Stimulated activated CD4-positive, alpha-beta T cell treated with anti-CD3 and anti-CD28 coated beads, Interleukin-1b, Interleukin-23, amount 100 ng/mL, for 1 hour (primary cell): ENCODE measurements at regions not wholly inside any gene's neighbourhood (a gene's known extent, or its start where the extent isn't known, plus 50 kb on each side); places are given as distances from the start of the nearest gene placed in this dataset.
"Not testable (repeated sequence)": the region's sequence is repeated elsewhere in the genome, so short reads cannot be mapped to it uniquely, and the experiment has no call there.

Source experiments
- DNase-seq, 2 donors: peaks; one replicate each; pipeline ENCODE4 v3.0.0-alpha.2; 2020; ENCODE audit warnings: low read depth in 2 of 2

DNA sequence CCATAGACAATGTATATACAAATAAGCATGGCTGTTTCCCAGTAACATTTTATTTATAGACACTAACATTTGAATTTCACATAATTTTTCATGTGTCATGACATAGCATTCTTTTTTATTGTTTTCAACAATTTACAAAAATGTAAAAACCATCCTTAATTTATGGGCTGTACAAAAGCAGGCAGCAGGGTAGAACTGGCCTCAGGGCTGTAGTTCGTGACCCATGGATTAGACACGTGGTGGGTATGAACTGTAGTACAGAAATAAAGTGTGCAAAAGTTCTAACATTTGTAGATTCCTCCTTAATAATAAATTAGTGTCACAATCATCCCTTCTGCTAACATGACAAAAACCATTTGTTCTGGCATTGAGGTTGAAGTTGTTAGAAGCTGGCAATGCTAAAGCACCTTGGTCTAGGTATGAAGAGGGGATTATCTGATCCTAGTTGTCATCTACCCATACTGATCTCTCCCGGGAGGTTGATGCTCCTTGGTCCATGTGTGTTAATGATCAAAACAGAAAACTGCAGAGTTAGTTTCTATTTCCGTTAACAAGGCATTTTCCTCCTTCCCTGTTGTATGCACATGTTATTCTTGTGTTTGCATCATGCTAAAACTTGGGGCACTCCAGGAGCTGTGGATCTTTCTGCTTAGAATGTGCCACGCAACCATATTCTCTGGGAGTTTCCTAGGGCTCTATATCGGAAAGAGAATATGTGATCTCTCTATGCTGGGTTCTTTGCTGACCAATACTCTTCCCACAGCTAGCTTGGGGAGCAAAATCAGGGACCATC is 917.6 kb downstream of the TLE1 start:
- DNase-seq, result no peak

DNA sequence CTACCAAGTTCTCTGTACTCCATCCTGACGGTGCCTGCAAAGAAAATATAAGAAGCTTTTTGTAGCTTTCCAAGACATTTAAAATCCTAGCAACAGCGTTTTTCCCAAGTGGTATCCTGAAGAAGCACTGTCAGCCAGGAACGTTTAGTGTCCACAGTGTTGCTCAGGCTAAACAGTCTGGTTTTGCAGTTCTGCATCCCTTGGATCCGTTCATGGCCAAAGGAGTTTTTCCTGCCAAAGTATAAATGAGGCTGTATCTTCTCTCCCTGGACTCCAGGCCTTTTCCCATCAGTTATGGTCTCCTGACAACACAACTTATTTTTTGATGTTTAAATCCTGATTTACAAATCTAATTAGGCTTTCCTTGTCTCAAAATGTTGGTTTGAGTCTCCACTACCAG is 925.8 kb downstream of the TLE1 start:
- DNase-seq, result no peak

DNA sequence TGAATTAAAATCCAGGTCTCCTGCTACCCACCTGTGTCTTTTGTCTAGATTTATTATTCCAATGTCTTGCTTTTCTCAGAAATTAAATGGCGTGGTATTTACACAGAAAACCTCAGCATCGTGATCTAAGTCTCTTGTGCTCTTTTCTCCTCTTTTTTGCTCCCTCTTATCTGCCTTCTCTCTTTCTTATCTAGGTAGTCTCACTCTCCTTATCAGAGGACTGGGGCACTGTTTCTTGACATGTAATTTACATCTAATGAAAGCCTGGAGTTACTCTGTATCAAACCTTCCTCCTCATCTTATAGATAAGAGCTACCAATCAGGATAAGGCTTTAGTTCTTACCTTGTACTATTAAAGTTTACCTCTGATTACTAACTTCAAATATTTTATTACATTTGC is 933.8 kb downstream of the TLE1 start:
- no peak for DNase-seq

DNA sequence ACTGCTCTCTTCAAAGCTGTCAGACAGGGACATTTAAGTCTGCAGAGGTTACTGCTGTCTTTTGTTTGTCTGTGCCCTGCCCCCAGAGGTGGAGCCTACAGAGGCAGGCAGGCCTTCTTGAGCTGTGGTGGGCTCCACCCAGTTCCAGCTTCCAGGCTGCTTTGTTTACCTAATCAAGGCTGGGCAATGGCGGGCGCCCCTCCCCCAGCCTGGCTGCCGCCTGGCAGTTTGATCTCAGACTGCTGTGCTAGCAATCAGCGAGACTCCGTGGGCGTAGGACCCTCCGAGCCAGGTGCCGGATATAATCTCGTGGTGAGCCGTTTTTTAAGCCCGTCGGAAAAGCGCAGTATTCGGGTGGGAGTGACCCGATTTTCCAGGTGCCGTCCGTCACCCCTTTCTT is 942.3 kb downstream of the TLE1 start:
- not testable (repeated sequence) for DNase-seq

DNA sequence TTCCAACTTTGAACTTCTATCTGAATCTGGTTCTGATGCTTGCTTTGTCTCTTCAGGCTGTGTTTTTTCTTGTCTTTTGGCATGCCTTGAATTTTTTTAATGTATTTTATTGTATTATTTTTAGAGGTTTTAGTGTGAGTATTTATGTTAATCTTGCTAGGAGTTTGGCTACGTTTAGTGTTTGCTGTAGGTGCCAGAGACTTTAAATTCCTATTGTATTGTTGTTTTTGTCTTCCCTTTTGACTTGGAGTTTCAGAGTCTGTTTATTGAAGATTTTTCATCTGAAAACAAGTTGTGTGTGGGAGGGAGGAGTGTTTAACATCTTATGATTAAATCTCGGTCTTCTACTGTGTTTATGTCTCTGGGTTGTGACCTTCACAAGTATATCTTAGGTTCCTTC is 956.8 kb downstream of the TLE1 start:
- DNase-seq, result no peak

DNA sequence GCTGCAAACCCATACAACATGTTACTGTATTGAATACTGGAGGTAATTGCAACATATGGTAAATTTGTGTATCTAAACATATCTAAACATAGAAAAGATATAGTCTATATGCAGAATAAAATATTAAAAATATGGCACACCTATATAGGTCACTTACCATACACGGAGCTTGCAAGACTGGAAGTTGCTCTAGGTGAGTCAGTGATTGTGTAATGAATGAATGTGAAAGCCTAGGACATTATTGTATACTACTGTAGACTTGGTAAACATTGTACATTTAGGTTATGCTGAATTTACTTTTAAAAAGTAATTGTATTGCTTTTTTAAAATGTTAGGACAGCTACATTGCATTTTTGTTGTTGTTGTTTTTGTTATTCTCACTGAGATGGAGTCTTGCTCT is 968.8 kb downstream of the TLE1 start:
- DNase-seq, result no peak

DNA sequence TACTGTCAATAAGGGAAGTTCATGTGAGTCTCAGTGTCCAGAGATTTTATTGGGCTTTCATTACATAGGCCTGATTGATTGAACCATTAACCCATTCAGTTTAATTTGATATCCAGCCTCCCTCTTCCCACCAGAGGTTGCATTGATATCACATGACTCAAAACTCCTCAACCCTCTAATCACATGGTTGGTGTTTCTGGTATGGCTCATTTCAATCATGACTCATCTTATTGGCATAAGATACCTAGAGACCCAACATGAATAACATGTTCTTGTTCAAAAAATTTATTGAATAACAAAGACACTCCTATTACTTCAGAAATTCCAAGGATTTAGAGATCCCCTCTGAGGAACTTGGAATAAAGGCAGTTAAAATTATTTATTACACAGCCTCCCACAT is 982.2 kb downstream of the TLE1 start:
- DNase-seq, result no peak

DNA sequence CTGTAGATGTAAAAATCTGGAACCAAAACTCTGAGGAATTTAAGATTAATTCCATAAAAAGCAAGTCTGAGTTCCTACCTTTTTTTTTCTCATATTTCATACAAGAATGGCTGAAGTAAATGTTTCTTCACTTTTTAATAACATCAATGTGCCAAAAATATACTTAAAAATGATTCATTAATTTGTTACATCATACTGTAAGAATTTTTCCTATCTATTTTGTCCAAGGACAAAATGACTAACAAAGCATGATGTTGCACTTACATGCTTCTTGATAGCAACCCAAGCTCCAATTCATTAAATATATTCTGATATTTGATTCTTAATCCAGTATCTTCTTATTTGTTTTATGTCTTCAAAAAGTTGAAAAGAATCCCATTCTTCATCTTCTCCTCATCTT is 988.3 kb downstream of the TLE1 start:
- no peak for DNase-seq

DNA sequence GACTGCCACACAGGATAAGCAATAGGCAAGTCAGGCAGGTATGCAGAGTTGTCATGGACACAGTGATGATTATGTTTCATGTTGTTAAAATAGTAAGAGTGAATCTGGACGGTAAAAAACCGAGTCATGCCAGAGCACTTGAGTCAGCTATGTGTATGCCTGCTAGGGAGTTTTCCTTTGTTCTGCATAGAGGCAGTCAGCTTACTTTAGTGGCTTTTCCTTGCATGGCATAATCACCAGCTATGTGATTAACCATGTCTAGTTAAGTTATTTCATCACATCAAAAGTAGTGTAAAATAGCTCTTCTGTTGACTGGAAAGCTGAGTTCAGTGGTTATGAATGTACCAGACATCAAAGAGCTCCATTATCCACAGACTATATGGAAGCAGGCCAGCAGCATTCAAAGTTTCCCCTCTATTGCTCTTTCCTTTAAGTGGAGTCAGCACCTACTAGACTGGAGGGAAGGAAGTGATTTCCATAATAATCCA is 989.8 kb downstream of the TLE1 start:
- DNase-seq, result no peak

DNA sequence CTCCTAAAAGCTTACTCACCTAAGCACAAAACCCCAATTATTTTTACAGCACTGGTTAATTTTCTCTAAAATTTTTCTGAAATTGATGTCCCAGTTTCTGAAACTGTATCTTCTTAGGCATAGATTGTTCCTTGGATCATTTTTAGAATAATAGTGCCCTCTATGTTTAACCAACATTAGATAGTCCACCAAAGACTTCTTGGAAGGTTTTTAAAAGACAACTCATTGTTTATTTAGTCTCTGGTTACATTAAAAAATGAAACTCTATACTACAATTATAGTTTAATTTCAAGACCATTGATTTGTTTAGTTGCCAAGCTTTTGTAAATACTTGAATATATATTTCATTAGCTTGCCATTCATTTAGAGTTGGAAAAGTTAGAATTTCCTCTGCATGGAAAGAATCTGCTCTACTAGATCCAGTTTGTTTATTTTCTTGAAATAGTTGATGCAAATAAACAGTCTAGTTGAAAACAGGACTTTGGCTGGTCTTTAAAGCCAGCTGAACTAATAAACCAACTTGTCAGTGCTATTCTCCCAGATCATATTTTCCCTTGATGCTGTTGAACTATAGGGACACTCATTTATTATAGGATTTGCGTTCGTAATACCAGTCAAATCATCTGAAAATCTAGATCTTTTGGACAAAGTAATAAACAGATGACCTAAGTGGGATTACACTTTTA is 990.5 kb downstream of the TLE1 start:
- no peak for DNase-seq

DNA sequence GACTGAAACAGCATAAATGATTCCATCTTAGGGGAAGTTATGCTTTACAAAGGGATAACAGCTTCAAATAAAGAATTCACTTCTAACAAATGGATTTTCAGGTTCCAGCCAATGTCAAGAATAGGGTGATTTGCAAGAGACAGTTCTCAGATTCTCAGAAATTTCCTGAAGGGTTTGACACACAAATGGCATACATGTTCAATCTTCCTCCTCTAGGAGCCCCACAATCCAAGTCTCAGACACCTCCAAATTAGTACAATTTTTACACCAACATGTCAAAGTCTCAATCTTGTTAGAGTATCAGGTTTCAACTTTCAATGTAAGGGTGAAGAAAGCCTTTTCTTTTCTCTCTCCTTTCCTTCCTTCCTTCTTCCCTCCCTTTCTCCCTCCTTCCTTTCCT is 996.6 kb downstream of the TLE1 start:
- DNase-seq, result no peak

DNA sequence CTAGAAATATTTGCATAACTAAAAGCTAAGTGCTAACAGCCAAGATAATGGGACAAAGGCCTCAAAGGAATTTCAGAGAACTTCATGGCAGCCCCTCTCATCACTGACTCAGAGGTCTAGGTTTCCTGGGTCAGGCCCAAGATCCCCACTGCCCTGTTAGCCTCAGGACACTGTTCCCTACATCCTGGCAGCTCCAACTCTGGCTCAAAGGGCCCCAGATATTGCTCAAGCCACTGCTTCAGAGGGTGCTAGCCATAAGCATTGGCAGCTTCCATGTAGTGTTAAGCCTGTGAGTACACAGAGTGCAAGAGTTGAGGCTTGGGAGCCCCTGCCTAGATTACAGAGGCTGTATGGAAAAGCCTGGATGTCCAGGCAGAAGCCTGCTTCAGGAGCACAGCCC is 998.1 kb downstream of the TLE1 start:
- no peak for DNase-seq

DNA sequence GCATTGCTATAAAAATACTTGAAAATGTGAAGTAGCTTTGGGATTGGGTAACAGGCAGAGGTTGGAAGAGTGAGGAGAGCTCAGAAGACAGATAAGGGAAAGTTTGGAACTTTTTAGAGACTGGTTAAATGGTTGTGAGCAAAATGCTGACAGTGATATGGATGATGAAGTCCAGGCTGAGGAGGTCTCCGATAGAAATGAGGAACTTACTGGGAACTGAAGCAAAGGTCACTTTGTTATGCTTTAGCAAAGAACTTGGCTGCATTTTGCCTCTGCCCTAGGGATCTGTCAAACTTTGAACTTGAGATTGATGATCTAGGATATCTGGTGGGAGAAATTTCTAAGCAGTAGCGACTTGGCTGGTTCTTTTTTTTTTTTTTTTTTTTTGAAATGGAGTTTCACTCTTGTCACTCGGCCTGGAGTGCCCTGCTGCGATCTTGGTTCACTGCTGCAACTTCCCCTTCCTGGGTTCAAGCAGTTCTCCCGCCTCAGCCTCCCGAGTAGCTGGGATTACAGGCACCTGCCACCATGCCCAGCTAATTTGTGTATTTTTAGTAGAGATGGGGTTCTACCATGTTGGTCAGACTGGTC is 998.9 kb downstream of the TLE1 start:
- no peak for DNase-seq

DNA sequence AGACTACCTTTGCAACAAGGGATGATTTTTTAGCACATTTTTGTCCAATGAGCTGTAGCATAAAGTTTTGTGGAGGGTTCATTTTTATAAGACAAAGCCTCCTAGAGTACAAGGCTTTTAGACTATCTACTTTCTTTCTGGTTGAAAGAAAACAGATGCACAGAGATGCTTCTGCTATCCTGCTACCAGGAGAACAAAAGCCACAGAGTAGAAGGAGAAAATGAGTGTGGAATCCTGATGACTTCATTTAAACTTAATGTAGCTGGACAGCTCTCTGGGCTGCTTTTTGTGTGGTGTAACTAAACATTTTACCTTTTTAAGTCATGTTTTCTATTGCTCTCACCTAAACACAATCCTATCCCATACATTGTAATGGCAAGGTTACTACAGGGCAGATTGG is 1009.4 kb downstream of the TLE1 start:
- no peak for DNase-seq

DNA sequence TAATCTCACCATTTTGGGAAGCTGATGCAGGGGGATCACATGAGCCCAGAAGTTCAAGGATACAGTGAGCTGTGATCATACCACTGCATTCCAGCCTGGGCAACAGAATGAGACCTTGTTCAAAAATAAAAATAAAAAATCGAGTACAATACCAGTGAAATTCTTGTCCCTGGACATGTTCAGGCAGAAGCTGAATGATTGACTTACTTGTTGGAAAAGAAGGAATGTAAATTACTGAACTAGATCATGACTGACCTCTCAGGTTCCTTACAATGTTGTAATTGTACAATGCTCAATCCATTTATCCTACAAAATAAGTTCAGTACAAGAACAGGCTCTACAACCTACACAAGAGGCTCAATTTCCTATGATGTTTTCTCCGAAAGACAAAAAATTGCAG is 1010.4 kb downstream of the TLE1 start:
- DNase-seq, result no peak

DNA sequence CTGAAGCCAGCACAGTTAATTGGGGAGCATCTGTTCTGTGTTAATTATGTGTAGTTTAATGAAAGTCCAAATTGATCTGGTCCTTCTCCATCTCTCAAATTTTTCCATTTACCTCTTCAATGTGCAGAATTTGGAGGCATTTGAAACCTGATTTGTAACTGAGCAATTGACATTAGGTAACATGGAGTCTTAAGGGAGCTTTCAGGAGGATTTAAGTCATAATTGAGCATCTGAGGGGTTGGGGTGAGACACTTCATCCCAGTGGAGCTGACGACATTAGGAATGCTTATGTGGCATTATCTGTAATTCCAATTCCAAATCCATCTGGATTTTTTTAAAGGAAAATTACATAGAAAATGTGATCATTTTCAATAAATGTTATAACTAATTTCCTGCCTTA is 1015.9 kb downstream of the TLE1 start:
- no peak for DNase-seq

DNA sequence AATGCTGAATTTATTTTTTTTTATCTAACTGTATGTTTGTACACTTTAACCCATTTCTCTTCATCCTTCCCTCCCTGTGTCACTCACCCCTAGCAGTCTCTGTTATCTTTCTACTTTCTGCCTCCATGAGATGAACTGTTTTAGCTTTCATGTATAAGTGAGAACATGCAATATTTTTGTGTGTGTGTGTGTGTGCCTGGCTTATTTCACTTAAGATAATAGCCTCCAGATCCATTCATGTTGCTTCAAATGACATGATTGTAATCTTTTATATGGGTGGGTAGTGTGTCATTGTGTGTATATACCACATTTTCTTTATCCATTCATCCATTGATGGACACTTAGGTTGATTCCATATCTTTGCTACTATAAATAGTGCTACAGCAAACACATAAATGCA is 1023.9 kb downstream of the TLE1 start:
- DNase-seq, result no peak

DNA sequence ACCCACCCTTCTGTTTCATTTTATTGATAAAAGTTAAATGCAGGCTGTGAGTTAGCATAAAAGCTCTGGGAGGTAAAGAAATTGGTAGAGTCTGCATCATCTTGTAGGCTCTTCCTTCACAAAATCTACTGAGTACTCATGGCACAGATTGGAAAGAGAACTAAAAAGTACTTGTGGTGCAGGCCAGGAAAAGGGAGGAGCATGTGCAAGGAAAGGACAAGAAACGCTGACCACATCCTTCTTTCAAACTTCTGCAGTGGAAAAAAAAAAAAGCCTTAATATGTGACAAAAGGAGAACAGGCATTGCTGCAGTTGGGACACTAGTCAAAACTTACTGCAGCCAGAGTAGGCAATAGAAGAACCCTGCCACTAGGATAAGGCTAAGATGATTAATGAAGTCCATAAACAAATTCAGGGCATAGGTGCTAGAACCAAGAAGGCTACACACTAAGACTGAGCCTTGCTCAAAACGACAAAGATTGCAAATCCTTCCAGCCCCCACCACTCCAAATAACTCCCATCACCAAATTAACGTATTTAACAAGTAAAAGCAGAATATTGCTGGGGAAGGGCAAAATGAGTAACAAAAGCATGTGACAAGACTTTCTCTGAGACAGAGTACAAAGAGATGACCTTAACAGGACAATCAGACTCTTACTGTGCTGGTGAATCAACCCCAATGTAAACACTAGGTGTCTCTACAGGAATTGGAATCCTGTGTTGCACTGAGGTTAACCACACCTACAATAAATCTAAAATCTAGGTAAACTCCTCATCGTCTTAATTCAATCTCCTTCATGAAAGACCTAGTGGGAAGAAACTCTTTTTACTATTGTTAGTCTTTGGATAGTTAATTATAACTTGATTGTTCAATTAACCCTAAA is 1024.8 kb downstream of the TLE1 start:
- DNase-seq, result no peak

DNA sequence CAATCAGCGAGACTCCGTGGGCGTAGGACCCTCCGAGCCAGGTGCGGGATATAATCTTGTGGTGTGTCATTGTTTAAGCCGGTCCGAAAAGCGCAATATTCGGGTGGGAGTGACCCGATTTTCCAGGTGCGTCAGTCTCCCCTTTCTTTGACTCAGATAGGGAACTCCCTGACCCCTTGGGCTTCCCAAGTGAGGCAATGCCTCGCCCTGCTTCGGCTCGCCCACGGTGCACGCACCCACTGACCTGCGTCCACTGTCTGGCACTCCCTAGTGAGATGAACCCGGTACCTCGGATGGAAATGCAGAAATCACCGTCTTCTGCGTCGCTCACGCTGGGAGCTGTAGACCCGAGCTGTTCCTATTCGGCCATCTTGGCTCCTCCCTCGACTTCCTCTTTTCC is 1029.6 kb downstream of the TLE1 start:
- DNase-seq, result not testable (repeated sequence)

DNA sequence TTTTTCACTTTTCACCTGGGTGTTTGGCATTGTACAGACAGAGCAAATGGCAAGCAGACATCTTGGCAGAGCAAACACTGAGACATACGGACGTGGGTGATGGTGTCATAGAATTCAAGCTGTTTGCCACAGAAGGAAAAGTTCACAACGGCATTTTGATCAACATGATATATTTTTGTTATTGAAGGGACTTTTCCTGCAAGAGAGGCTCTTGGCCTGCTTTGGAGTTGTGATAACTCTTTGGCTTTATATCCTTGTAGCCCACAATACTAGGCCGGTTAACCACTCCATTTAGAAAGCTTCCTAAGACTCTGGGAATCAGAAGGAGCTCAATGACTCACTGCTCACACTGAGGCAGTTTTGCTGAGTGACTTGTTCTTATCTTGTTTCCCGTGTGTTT is 1038.3 kb downstream of the TLE1 start:
- no peak for DNase-seq

DNA sequence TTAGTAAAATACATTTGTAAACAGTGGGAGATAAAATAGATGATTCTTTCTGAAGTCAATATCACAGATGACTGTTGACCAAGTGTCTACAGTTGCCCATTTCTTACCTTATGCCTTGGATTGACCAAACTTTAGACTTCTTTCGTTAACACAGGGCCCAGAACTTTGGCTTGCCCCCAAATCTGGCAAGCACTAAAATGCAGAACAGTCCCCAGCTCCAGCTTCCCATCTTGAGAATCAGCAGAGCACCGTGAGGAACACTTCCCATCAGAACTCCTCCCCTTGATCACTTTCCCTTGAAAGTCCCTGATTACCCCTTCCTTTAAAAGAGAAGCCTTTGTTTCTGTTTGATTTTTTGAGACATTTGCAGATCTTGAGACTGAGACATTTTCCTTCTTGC is 1039.9 kb downstream of the TLE1 start:
- DNase-seq, result no peak

DNA sequence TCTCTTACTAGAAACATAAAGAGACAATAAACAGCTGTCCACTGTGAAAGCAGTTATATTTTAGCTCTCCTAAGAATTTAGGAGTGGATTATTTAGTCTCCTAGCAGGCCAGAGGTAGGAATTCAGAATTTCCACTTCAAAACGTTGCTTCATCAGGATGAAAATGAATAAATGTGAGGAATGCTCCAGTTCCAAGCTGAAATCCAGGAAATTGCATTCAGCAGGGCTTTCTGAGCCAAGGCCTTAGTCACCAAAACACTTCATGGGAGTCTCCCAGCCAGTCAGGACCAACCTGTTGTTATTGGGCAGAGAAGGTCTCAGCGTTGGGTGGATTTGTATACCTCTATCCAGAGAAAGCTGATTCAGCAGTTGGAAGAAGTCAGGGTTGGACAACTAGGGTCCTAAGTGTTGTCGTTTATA is 1040.3 kb downstream of the TLE1 start:
- no peak for DNase-seq
